ENCODE measurements at regions not wholly inside any gene's neighbourhood (a gene's known extent, or its start where the extent isn't known, plus 50 kb on each side); places are given as distances from the start of the nearest gene placed in this dataset.
A peak's percentile ranks its signal among the peaks of the same experiment; 100 is the strongest.
"Not testable (repeated sequence)": the region's sequence is repeated elsewhere in the genome, so short reads cannot be mapped to it uniquely, and the experiment has no call there.

DNA sequence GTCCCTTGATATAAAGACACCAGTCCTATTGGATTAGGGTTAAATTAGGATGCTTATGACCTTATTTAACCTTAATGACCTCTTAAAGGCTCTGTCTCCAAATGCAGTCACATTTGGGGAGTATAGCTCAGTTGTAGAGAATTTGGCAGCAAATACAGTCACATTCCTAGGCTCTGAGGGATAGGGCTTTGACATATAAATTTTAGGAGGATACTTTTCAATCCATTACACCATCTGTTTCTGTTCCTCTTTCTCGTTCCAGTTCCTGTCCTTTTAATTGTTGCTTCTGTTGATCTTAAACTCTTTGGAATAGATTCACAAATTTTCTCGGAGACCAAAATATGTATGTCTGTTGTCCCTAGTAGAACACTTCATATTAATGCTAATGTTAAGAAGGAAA, 390.0 kb upstream of the PCSK5 start:
- Histone ChIP-seq H3K4me3 (no peak overlapping the region), H3K27ac (no peak overlapping the region)

- not testable (repeated sequence) for H3K4me3 ChIP-seq, H3K27ac ChIP-seq
These were observed 389.5 kb upstream of the PCSK5 start for GRCh38 chr9:75500940-75501339.

- no peak overlapping the region for H3K4me3 ChIP-seq
These were observed 385.8 kb upstream of the PCSK5 start for GRCh38 chr9:75504721-75505120.

GRCh38 chr9:75505654-75506053, 384.8 kb upstream of the PCSK5 start:
- no peak overlapping the region for H3K27ac ChIP-seq
- no peak overlapping the region for H3K4me3 ChIP-seq

More at GRCh38 chr9:75504721-75505120, 385.8 kb upstream of the PCSK5 start:
- H3K27ac ChIP-seq, result peak overlapping the region in 1 of 21 experiments; percentile 56

- no peak overlapping the region for H3K4me3 ChIP-seq
- no peak overlapping the region for H3K27ac ChIP-seq
These were observed 361.0 kb upstream of the PCSK5 start for GRCh38 chr9:75529463-75529862.

DNA sequence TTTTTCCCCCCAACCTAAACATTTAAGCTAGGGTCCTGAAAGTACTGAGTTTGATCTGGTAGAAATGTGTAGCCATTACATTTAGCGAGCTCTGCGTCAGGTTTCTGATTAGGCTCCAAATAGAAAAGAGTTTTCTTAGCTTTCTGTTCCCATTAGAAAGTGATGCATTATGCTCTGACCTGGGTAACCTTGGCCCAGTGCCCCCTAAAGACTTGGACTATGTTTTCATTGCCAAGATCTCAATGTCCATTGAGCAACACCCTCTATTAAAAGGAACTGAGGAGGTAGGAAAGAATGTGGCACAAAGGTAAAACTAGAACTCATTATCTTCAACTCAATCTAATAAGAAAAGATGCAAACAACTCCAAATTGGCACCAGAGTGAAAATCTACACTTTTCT, 358.9 kb upstream of the PCSK5 start:
- Histone ChIP-seq H3K4me3 (no peak overlapping the region), H3K27ac (no peak overlapping the region)

DNA sequence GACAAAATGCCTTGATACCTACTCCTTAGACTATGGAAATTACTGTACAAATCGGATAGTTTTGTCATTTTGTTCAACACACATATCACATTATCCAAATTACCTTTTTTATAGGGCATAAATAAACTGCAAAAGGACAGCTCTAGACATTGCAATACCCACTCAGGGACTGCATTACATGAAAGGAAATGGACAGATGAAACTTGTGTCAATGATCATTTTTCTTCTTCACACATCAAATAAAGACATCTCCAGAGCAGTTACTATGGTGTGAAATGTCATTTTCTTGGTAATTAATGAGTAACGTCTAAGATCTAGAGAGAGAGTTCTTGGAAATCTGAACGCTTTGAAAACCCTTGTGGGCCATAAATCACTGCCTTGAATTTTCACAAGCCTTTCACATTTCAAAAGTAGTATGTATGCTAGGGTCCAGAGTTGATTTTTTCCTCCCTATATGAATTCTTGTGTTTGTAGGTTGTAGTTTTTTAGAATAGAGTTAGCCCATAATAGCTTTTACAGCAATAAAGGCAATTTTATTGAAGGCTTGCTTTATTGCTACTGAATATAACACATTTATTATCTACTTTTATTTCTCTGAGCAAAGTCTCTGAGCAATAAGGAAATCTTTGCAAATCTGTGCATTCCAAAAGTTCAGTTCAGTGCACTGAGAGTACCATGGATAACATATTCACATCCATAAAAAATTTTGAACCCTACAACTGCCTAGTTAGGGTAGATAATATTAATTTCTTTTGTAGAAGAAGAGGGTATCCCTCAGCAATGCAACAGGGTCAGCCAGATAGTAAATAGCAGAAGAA, 358.0 kb upstream of the PCSK5 start:
- no peak overlapping the region for H3K27ac ChIP-seq
- no peak overlapping the region for H3K4me3 ChIP-seq

- Histone ChIP-seq H3K27ac (no peak overlapping the region), H3K4me3 (no peak overlapping the region)
These were observed 350.9 kb upstream of the PCSK5 start for GRCh38 chr9:75539523-75539922.

DNA sequence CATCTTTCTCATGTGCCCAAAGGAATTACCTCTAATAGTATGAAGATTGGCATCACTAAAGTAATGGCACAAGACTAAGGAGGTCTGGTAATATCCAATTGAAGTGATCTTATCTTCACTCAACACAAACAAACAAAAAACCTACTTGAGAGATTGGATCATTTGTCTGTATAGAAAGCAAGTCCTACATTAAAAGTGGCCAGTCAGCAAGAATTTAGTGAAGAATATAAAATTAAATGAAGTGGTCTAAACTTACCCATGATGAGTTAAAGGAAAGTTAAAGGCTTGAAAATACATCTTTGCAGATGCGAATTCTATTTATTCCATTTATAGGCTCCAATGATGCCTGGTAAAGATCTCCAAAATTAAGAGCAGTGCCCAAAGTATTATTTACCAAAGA, 350.3 kb upstream of the PCSK5 start:
- H3K27ac ChIP-seq, result no peak overlapping the region
- H3K4me3 ChIP-seq, result no peak overlapping the region

DNA sequence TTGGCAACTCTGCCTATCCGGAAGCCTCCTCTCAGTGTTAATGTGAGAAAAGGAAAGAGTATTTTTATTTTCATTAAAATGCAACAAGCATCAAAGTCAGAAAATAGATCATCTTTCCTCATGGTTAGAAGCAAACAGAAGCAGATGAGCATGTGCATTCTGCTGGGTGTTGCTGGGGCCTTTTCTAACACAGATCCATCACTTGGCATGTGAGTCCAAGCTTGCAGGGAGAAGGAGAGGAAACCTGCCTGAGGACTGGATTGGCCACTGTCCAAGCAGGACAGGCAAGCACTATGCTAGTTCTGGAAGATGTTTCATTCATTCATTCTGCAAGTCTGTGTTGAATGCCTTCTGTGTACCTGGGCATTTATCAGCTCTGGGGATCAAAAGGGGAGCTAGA, 348.7 kb upstream of the PCSK5 start:
- Histone ChIP-seq H3K4me3 (no peak overlapping the region), H3K27ac (no peak overlapping the region)

DNA sequence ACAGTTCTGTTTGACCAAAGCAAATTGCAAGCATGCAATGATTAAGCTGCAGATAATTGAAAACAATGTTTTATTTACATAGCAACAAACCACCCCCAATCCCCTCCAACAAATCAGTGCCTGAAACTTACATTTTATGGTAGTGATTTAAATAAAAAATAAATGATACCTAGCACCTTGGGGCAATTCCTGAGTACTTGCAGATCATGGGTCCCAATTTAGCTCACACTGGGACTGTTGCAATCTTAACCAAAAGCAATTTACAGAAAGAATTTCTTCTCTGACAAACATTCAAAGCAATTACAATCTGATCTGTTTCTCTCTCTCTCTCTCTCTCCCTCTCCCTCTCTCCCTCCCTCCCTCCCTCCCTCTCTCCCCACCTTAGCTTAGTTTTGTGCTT, 345.7 kb upstream of the PCSK5 start:
- no peak overlapping the region for H3K27ac ChIP-seq

DNA sequence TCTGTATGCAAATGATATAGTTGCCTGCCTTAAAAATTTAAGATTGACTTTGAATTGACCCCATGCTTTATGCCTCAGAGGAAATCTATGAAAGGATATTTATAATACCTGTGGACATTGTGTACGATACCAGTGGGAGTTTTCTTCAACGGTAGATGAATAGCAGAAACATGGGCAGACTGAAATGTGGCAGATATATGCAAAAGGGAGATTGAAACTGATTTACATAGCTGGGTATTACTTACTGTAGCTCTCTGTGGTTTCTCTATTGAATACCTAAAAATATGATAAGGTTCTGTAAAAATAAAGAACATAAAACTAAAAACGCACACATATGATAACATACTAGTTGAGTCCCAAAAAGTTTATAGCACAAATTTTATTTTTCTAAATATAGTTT, 345.2 kb upstream of the PCSK5 start:
- Histone ChIP-seq H3K27ac (no peak overlapping the region), H3K4me3 (no peak overlapping the region)

More for the DNA sequence above, 345.7 kb upstream of the PCSK5 start:
- H3K4me3 ChIP-seq, result no peak overlapping the region

DNA sequence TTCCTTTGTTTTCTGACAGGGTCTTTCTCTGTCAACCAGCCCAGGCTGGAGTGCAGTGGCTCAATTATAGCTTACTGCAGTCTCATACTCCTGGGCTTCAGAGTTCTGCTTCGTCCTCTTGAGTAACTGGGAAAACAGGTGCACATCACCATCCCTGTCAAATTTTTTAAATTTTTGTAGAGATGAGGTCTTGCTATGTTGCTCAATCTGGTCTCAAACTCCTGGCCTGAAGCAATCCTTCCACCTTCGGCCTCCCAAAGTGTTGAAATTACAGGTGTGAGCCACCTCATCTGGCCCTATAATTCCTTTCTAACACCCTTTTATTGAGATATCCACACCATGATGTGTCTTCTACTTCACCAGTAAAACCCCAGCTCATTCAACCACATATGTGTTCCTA, 341.6 kb upstream of the PCSK5 start:
- no peak overlapping the region for H3K27ac ChIP-seq
- H3K4me3 ChIP-seq, result no peak overlapping the region

DNA sequence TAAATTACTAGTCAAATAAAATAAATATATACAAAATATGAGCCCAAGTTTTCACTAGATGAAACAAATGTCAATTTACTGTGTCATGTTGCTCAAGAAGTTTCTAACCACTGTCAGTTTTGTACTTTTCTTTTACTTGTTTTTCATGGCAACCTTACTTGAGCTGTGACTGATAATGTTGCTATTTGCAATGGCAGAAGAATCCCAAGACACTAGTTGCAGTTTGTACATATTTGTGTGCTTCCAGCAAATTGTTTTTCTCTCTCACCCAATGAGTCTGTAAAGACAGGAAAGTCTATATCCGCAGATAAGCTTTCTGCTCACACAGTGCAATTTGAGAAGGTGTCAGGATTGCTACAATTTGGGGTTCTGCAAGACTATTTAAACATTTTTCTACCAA, 338.6 kb upstream of the PCSK5 start:
- Histone ChIP-seq H3K27ac (no peak overlapping the region), H3K4me3 (no peak overlapping the region)

- Histone ChIP-seq H3K27ac (no peak overlapping the region), H3K4me3 (no peak overlapping the region)
These were observed 337.5 kb upstream of the PCSK5 start for GRCh38 chr9:75552941-75553340.

DNA sequence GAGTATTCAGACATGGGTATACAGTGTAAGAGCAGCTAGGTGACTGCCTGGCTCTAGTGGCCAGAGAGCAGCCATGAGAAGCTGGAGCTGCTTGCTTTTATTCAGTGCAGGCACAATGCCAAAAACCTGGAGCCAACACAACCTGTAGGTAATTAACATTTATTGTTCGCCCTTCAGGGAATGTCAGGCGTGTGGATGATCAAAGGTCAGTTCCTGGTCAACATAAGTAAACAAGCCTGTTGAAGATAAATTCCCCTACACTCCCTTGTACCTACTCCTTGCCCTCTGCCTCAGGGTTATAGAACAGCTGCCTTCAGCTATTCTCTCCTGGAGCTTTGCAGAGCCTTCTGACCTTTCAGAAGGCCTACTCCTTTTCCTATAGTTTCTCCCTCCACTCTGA, 323.7 kb upstream of the PCSK5 start:
- not testable (repeated sequence) for H3K27ac ChIP-seq, H3K4me3 ChIP-seq

- no peak overlapping the region for H3K27ac ChIP-seq
These were observed 319.9 kb upstream of the PCSK5 start for GRCh38 chr9:75570538-75570937.

GRCh38 chr9:75574569-75574968, 315.9 kb upstream of the PCSK5 start:
- Histone ChIP-seq H3K27ac (no peak overlapping the region), H3K4me3 (no peak overlapping the region)

More at GRCh38 chr9:75570538-75570937, 319.9 kb upstream of the PCSK5 start:
- no peak overlapping the region for H3K4me3 ChIP-seq

DNA sequence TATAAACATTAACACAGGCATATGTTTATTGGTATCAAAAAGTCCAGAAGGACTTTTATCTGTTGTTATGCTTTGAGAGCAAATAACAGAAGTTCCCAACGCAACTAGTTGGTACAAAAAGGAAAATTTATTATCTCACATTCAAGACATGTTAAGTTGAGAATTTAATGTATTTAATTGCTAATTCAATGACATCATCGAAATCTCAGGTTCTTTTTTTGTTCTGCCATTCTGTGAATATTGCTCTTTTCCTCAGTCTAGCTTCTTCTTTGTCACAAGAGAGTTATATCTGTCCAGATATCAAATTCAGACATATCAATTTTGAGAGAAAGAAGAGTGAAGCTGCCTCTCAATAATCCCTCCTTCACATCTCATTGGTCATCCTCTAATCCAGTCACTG, 307.6 kb upstream of the PCSK5 start:
- Histone ChIP-seq H3K27ac (no peak overlapping the region), H3K4me3 (no peak overlapping the region)

GRCh38 chr9:75588808-75589207, 301.7 kb upstream of the PCSK5 start:
- H3K27ac ChIP-seq, result no peak overlapping the region
- no peak overlapping the region for H3K4me3 ChIP-seq

DNA sequence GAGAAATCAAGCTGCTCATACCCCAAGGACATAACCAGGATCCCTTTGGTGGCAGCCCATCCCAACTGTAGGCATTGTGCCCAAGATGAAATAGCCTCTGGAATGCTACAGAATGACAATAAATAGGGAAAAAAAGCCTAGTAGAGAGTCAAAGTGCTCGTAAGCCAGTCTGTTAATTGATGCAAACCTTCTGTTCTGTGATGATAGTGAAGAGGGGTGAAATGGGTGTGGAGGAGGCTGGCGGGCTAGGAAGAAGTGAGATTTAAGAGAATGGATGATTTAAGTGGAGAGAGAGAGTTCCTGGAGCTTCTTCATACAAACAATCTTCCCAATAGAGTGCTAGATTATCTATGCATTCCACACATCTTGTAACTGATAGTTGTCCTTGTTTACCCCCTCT, 301.0 kb upstream of the PCSK5 start:
- H3K4me3 ChIP-seq, result no peak overlapping the region
- H3K27ac ChIP-seq, result no peak overlapping the region

DNA sequence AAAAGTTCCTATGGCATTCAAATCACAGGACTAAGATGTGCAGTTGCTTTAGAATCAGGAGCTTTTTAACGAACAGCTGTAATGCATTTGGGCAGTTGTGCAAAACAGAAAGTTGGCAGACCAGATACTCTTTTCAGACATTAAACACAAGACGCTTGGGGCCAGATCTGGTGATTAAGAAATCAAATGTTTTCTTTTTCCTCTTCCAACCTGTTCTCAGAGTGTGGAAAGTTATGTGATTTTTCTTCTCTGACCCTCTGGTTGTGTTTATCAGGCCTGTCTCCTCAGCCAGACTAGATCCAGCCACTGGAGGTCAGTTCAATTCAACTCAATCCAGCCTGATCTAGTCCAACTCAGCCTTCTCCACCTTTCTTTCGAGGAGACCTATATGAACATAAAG, 298.5 kb upstream of the PCSK5 start:
- peak overlapping the region in 2 of 21 experiments; percentile 11 to 24 for H3K27ac ChIP-seq

More for the DNA sequence above, 298.5 kb upstream of the PCSK5 start:
- H3K4me3 ChIP-seq, result no peak overlapping the region
